ENCODE measurements at regions not wholly inside any gene's neighbourhood (a gene's known extent, or its start where the extent isn't known, plus 50 kb on each side); places are given as distances from the start of the nearest gene placed in this dataset.

DNA sequence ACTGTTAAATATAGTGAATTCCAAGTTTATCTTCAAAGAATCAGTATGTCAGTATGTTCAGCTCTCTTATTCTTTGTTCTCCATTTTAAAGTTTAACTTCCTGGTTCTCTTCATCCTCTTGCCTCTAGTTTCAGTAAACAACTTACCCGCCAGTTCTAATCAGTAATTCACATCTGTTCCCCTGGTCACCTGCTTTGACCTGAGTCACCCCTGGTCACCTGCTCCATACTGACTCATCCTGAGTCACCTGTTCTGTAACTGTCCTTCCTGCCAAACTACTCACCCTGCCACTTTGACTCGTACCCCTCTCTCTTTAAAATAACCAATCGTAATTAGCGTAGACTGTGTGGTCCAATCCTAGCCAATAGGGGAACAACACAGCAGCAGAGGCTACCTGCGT is 992.7 kb upstream of the HS3ST1 start:
- TF ChIP-seq, protein P1, sequence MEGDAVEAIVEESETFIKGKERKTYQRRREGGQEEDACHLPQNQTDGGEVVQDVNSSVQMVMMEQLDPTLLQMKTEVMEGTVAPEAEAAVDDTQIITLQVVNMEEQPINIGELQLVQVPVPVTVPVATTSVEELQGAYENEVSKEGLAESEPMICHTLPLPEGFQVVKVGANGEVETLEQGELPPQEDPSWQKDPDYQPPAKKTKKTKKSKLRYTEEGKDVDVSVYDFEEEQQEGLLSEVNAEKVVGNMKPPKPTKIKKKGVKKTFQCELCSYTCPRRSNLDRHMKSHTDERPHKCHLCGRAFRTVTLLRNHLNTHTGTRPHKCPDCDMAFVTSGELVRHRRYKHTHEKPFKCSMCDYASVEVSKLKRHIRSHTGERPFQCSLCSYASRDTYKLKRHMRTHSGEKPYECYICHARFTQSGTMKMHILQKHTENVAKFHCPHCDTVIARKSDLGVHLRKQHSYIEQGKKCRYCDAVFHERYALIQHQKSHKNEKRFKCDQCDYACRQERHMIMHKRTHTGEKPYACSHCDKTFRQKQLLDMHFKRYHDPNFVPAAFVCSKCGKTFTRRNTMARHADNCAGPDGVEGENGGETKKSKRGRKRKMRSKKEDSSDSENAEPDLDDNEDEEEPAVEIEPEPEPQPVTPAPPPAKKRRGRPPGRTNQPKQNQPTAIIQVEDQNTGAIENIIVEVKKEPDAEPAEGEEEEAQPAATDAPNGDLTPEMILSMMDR (conservative IDR thresholded peaks at IDR 0.05 in 1 of 2, IDR thresholded peaks at IDR 0.05 in 1 of 2; ENCODE audit: extremely low read depth in 1 of 2, insufficient read depth in 1 of 2, low read depth in 1 of 2, low read length in 2 of 2): no peak
- no peak for TF ChIP-seq EZH2 (IDR thresholded peaks at IDR 0.05; ENCODE audit: borderline replicate concordance, low read length)
